Skeletal muscle satellite cell (primary cell): ENCODE measurements at regions not wholly inside any gene's neighbourhood (a gene's known extent, or its start where the extent isn't known, plus 50 kb on each side); places are given as distances from the start of the nearest gene placed in this dataset.

ENCODE experiments used
- H3K27me3 ChIP-seq: 2 replicates; pipeline ENCODE4 v1.7.0; 2013; ENCODE audit warnings: low read length; ENCODE audit not compliant: control insufficient read depth, insufficient read depth
- H3K36me3 ChIP-seq: 2 replicates; pipeline ENCODE4 v1.7.0; 2013; ENCODE audit warnings: mild to moderate bottlenecking, control low read depth, low read length; ENCODE audit not compliant: insufficient read depth
- H3K4me1 ChIP-seq: 2 replicates; pipeline ENCODE4 v1.7.0; 2013; ENCODE audit warnings: low read length; ENCODE audit not compliant: control insufficient read depth, insufficient read depth
- H3K4me2 ChIP-seq: 2 replicates; pipeline ENCODE4 v1.7.0; 2013; ENCODE audit warnings: mild to moderate bottlenecking, low read length
- H3K4me3 ChIP-seq: 2 replicates; pipeline ENCODE4 v1.7.0; 2013; ENCODE audit warnings: low read length
- H3K9ac ChIP-seq: 2 replicates; pipeline ENCODE4 v1.7.0; 2013; ENCODE audit warnings: mild to moderate bottlenecking, low read depth, low read length, moderate library complexity
- H3K9me3 ChIP-seq: replicated peaks from 2 replicates; pipeline ENCODE4 v1.7.0; 2013; ENCODE audit warnings: mild to moderate bottlenecking, control low read depth, low read length

DNA sequence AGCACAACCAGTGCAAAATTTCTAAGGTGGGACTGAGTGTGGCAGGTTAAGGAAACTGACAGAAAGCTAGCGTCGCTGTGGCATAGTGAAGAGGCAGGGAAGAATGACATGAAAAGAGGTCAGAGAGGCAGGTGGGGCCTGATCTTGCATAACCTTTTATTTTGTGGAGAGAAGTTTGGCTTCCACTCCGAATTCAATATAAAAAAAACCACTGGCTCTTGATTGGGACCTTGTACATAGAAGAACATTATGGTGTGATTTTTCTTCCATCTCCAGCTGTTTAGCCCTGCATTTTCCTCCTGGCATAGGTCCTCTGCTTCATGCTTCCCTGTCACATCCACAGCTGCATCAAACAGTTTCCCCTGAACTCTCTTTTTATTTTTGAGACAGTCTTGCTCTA lies 170.5 kb upstream of the MEOX2 start:
- no peaks in the 10 kb centered on the region for H3K27me3 ChIP-seq
- H3K9ac ChIP-seq = no peak overlapping the region
- H3K4me2 ChIP-seq = no peak overlapping the region
- no peaks in the 10 kb centered on the region for H3K9me3 ChIP-seq
- no peak overlapping the region for H3K4me3 ChIP-seq
- peaks cover 2% of the 10 kb centered on the region for H3K4me1 ChIP-seq
- no peaks in the 10 kb centered on the region for H3K36me3 ChIP-seq

- no peak overlapping the region for H3K4me2 ChIP-seq
- no peaks in the 10 kb centered on the region for H3K4me1 ChIP-seq
- no peaks in the 10 kb centered on the region for H3K36me3 ChIP-seq
- no peaks in the 10 kb centered on the region for H3K9me3 ChIP-seq
- no peak overlapping the region for H3K4me3 ChIP-seq
- H3K9ac ChIP-seq = no peak overlapping the region
- H3K27me3 ChIP-seq = no peaks in the 10 kb centered on the region
Measured at GRCh38 chr7:15856311-15856710, 169.8 kb upstream of the MEOX2 start.

DNA sequence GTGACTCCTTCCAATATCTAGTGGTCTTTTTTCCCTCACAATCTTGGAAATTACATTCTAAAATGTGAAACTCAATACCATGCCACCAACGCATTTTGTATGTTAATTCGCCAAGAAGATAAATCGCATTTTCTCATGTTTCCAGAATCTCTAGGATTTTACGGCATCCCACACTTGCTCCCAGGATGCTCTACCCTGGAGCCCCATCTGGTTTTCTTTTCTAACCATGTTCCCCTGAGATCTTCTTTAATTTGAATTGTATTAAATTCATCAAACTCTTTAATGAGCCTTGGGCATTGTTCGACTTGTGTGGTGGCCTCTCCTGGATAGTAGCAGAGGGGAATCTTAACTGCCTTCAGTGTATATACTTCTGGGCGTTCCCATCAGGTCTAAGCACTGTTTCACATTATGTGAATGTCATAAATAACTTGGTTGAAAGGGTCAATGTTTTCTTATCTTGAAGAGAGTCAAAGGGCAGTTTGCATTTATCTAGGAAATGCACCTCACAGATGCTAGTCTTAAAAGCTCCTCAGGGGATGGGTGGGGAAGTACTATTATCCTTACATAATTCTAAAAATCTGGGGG lies 169.1 kb upstream of the MEOX2 start:
- H3K36me3 ChIP-seq = no peaks in the 10 kb centered on the region
- H3K4me3 ChIP-seq = no peak overlapping the region
- no peak overlapping the region for H3K9ac ChIP-seq
- no peaks in the 10 kb centered on the region for H3K27me3 ChIP-seq
- H3K4me2 ChIP-seq = no peak overlapping the region
- H3K9me3 ChIP-seq = no peaks in the 10 kb centered on the region
- H3K4me1 ChIP-seq = no peaks in the 10 kb centered on the region

DNA sequence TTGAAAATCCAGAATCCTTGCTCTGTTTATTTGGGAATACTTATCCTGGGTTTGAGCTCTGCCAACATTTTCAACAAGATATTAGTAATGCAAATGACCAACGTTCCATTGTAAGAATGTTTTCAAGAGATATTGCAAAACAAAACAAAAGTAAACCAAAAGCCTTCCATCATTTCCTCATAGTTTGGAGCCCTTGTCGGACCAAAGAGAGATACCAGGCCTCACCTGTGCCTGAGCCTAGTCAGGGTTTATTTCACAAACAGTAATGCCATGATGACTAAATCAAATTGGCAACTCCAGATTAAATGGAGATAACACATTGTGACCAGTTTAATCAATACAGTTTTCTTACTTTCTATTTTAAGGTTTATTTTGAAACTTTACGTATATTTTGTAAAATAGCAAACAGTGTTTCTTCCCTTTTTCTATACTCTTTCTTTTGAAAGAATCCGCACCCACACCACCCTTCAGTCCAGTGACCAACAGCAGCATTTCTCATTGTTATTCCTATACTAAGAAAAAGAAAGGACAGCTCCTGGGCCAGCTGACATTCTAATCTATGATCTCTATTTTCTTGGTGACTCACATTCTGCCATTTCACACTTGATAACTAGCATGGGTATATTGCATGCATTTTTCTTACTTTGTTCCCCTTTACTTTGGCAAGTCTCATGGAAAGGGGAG lies 168.5 kb upstream of the MEOX2 start:
- Histone ChIP-seq H3K4me1 (no peaks in the 10 kb centered on the region), H3K36me3 (no peaks in the 10 kb centered on the region), H3K9ac (no peak overlapping the region), H3K9me3 (no peaks in the 10 kb centered on the region), H3K4me3 (no peak overlapping the region), H3K27me3 (no peaks in the 10 kb centered on the region), H3K4me2 (no peak overlapping the region)

GRCh38 chr7:15853832-15854470 lies 167.5 kb upstream of the MEOX2 start:
- Histone ChIP-seq H3K4me1 (no peaks in the 10 kb centered on the region), H3K4me3 (no peak overlapping the region), H3K27me3 (no peaks in the 10 kb centered on the region), H3K9ac (no peak overlapping the region), H3K36me3 (no peaks in the 10 kb centered on the region), H3K4me2 (no peak overlapping the region), H3K9me3 (no peaks in the 10 kb centered on the region)

DNA sequence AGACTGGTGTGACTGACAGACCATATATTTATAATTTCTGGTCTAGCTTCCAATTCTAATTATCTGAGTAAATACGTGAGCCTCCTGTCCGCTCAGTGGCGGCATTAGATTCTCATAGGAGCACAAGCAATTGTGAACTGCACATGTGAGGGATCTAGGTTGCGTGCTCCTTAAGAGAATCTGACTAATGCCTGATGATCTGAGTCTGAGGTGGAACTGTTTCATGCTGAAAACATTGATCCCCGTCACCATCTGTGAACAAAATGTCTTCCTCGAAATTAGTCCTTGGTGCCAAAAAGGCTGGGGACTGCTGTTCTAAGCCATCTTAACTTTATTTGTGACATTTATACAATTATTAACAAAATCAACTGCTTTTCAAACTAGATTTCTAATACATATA lies 164.7 kb upstream of the MEOX2 start:
- no peaks in the 10 kb centered on the region for H3K36me3 ChIP-seq

GRCh38 chr7:15848901-15849300 lies 162.4 kb upstream of the MEOX2 start:
- H3K4me3 ChIP-seq = no peak overlapping the region
- no peaks in the 10 kb centered on the region for H3K36me3 ChIP-seq
- H3K27me3 ChIP-seq = no peaks in the 10 kb centered on the region
- H3K9me3 ChIP-seq = no peaks in the 10 kb centered on the region
- no peak overlapping the region for H3K4me2 ChIP-seq
- no peak overlapping the region for H3K9ac ChIP-seq
- no peaks in the 10 kb centered on the region for H3K4me1 ChIP-seq

More for the DNA sequence above, 164.7 kb upstream of the MEOX2 start:
- H3K27me3 ChIP-seq = no peaks in the 10 kb centered on the region
- H3K9ac ChIP-seq = no peak overlapping the region
- H3K4me2 ChIP-seq = no peak overlapping the region
- H3K9me3 ChIP-seq = no peaks in the 10 kb centered on the region
- no peaks in the 10 kb centered on the region for H3K4me1 ChIP-seq
- no peak overlapping the region for H3K4me3 ChIP-seq

- no peaks in the 10 kb centered on the region for H3K4me1 ChIP-seq
- H3K36me3 ChIP-seq = no peaks in the 10 kb centered on the region
- no peak overlapping the region for H3K9ac ChIP-seq
- no peaks in the 10 kb centered on the region for H3K9me3 ChIP-seq
- H3K4me3 ChIP-seq = no peak overlapping the region
- no peaks in the 10 kb centered on the region for H3K27me3 ChIP-seq
- H3K4me2 ChIP-seq = no peak overlapping the region
Measured at GRCh38 chr7:15848362-15848761, 161.9 kb upstream of the MEOX2 start.

- Histone ChIP-seq H3K4me1 (no peaks in the 10 kb centered on the region), H3K4me2 (no peak overlapping the region), H3K9me3 (no peaks in the 10 kb centered on the region), H3K36me3 (no peaks in the 10 kb centered on the region), H3K27me3 (no peaks in the 10 kb centered on the region), H3K9ac (no peak overlapping the region), H3K4me3 (no peak overlapping the region)
Measured at GRCh38 chr7:15845868-15846267, 159.4 kb upstream of the MEOX2 start.

- Histone ChIP-seq H3K9me3 (no peaks in the 10 kb centered on the region), H3K4me3 (no peak overlapping the region), H3K9ac (no peak overlapping the region), H3K27me3 (no peaks in the 10 kb centered on the region), H3K36me3 (no peaks in the 10 kb centered on the region), H3K4me1 (no peaks in the 10 kb centered on the region), H3K4me2 (no peak overlapping the region)
Measured at GRCh38 chr7:15845461-15845860, 159.0 kb upstream of the MEOX2 start.

- Histone ChIP-seq H3K27me3 (no peaks in the 10 kb centered on the region), H3K4me1 (peaks cover 6% of the 10 kb centered on the region), H3K4me3 (peak overlapping the region; percentile 63), H3K9me3 (no peaks in the 10 kb centered on the region), H3K9ac (peak overlapping the region; percentile 46), H3K4me2 (peak overlapping the region; percentile 73), H3K36me3 (no peaks in the 10 kb centered on the region)
Measured at GRCh38 chr7:15839416-15840100, 153.1 kb upstream of the MEOX2 start.
